ENCODE measurements at regions not wholly inside any gene's neighbourhood (a gene's known extent, or its start where the extent isn't known, plus 50 kb on each side); places are given as distances from the start of the nearest gene placed in this dataset.

DNA sequence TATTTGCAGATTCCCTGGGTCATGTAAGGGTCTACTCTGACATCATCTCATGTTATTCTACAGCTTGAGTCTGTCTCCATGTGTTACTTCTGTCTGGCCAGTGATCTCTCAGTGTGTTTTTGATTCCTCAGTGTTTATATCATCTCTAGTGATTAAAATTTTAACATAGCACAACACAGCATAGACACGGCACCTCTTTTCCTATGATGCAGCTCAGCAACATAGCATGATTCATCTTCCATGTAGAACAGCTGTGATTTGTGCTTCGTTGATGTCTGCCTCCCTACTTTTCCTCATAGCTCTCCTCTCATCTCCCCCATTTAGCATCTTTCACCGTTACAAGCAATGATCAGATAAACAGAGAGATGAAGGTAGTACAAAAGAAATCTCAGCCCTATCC is 163.9 kb upstream of the DPT start:
- Histone ChIP-seq H3K4me3 (replicated peaks; ENCODE audit: insufficient read depth, low read length) (no peak overlapping the region), H3K27ac (replicated peaks) (no peak overlapping the region), H3K27me3 (ENCODE audit: insufficient read depth, poor library complexity, severe bottlenecking) (peaks cover 4% of the 10 kb centered on the region)
- no peak for DNase-seq (ENCODE audit: low read depth in 1 of 2, low spot score in 1 of 2)
- TF ChIP-seq GABPA (IDR thresholded peaks at IDR 0.05; ENCODE audit: low read depth) (no peak), SPI1 (IDR thresholded peaks at IDR 0.05; ENCODE audit: borderline replicate concordance, low read depth) (no peak)

DNA sequence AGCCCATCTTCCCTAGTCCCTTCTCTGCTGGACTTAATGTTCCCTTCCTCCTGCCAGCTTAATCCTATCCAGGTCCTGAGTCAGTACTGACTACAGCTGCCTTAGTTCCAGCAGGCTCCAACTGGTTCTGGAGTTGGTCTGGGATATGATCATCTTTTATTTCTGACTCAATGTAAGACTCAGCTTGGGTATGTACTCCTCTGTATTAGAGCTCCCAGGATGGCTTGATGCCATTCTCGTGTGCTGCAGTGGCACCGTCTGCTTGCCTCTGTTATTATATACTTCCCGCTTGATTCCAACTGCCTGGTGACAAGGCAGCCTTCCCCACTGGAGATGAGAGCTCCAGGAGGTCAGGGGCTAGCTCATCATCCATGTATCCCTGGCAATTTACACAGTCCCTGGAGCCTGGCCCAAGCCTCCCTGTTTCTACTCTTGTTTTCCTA is 164.4 kb upstream of the DPT start:
- TF ChIP-seq SPI1 (IDR thresholded peaks at IDR 0.05; ENCODE audit: borderline replicate concordance, low read depth), result no peak
- no peak for TF ChIP-seq POLR2AphosphoS5 (IDR thresholded peaks at IDR 0.05; ENCODE audit: low read depth)
- TF ChIP-seq, protein P1, sequence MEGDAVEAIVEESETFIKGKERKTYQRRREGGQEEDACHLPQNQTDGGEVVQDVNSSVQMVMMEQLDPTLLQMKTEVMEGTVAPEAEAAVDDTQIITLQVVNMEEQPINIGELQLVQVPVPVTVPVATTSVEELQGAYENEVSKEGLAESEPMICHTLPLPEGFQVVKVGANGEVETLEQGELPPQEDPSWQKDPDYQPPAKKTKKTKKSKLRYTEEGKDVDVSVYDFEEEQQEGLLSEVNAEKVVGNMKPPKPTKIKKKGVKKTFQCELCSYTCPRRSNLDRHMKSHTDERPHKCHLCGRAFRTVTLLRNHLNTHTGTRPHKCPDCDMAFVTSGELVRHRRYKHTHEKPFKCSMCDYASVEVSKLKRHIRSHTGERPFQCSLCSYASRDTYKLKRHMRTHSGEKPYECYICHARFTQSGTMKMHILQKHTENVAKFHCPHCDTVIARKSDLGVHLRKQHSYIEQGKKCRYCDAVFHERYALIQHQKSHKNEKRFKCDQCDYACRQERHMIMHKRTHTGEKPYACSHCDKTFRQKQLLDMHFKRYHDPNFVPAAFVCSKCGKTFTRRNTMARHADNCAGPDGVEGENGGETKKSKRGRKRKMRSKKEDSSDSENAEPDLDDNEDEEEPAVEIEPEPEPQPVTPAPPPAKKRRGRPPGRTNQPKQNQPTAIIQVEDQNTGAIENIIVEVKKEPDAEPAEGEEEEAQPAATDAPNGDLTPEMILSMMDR (IDR thresholded peaks at IDR 0.05; ENCODE audit: insufficient read depth, low read length), result no peak
- TF ChIP-seq GABPA (IDR thresholded peaks at IDR 0.05; ENCODE audit: low read depth), result no peak
- TF ChIP-seq, protein P2, sequence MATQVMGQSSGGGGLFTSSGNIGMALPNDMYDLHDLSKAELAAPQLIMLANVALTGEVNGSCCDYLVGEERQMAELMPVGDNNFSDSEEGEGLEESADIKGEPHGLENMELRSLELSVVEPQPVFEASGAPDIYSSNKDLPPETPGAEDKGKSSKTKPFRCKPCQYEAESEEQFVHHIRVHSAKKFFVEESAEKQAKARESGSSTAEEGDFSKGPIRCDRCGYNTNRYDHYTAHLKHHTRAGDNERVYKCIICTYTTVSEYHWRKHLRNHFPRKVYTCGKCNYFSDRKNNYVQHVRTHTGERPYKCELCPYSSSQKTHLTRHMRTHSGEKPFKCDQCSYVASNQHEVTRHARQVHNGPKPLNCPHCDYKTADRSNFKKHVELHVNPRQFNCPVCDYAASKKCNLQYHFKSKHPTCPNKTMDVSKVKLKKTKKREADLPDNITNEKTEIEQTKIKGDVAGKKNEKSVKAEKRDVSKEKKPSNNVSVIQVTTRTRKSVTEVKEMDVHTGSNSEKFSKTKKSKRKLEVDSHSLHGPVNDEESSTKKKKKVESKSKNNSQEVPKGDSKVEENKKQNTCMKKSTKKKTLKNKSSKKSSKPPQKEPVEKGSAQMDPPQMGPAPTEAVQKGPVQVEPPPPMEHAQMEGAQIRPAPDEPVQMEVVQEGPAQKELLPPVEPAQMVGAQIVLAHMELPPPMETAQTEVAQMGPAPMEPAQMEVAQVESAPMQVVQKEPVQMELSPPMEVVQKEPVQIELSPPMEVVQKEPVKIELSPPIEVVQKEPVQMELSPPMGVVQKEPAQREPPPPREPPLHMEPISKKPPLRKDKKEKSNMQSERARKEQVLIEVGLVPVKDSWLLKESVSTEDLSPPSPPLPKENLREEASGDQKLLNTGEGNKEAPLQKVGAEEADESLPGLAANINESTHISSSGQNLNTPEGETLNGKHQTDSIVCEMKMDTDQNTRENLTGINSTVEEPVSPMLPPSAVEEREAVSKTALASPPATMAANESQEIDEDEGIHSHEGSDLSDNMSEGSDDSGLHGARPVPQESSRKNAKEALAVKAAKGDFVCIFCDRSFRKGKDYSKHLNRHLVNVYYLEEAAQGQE (IDR thresholded peaks at IDR 0.05; ENCODE audit: insufficient replicate concordance, low read depth), result no peak
- H3K4me3 ChIP-seq (replicated peaks; ENCODE audit: insufficient read depth, low read length), result no peak overlapping the region
- H3K27me3 ChIP-seq (ENCODE audit: insufficient read depth, poor library complexity, severe bottlenecking), result peaks cover 4% of the 10 kb centered on the region
- DNase-seq (ENCODE audit: low read depth in 1 of 2, low spot score in 1 of 2), result no peak
- no peak overlapping the region for H3K27ac ChIP-seq (replicated peaks)

DNA sequence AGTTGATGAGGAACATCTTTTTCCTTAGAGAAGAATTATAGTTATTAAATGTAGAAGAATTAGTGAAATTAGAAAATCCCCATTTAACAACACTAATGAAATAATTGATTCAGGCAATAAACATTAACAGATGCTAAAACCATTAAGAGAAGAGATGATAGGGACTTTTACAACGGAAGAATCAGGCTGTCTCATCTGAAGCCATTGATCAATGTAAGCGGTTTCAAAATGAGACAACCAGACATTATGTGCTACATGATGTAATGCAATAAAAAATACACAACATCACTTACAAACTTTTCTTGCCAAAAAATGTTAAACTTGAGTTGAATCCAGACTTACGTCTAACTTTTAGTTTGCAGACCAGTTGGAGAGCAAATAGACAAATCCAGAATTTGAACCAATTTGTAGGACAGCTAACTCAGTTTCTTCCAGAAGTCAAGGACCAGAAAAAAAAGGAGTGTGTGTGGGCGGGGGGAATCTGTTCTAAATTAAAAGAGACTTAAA is 165.4 kb upstream of the DPT start:
- Histone ChIP-seq H3K27me3 (ENCODE audit: insufficient read depth, poor library complexity, severe bottlenecking) (peaks cover 4% of the 10 kb centered on the region), H3K27ac (replicated peaks) (no peak overlapping the region), H3K4me3 (replicated peaks; ENCODE audit: insufficient read depth, low read length) (no peak overlapping the region)
- TF ChIP-seq, protein P2 (IDR thresholded peaks at IDR 0.05; ENCODE audit: insufficient replicate concordance, low read depth), result no peak
- TF ChIP-seq GABPA (IDR thresholded peaks at IDR 0.05; ENCODE audit: low read depth) (no peak), POLR2AphosphoS5 (IDR thresholded peaks at IDR 0.05; ENCODE audit: low read depth) (no peak), SPI1 (IDR thresholded peaks at IDR 0.05; ENCODE audit: borderline replicate concordance, low read depth) (no peak)
- TF ChIP-seq, protein P1 (IDR thresholded peaks at IDR 0.05; ENCODE audit: insufficient read depth, low read length), result no peak
- DNase-seq (ENCODE audit: low read depth in 1 of 2, low spot score in 1 of 2), result no peak

DNA sequence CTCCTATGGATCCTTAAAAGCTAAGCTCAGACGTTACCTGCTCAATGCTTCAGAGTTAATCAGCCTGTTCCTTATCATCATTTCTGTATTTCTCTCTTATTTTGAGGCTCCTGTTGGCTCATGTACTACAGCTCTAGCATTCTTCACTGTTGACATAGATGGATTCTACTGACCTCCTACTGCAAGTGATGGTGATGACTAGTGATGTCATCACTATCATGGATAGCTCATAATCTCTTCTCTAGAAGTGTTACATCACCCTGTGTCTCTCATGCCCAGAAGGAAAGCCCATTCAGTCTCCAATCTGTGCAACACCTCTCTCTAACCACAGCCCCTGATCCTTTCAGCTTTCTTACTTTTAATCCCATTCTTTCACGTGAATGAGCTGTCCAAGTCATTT is 168.2 kb upstream of the DPT start:
- peaks cover 4% of the 10 kb centered on the region for H3K27me3 ChIP-seq (ENCODE audit: insufficient read depth, poor library complexity, severe bottlenecking)
- H3K4me3 ChIP-seq (replicated peaks; ENCODE audit: insufficient read depth, low read length), result no peak overlapping the region
- TF ChIP-seq SPI1 (IDR thresholded peaks at IDR 0.05; ENCODE audit: borderline replicate concordance, low read depth), result no peak
- TF ChIP-seq, protein P2 (IDR thresholded peaks at IDR 0.05; ENCODE audit: insufficient replicate concordance, low read depth), result no peak
- TF ChIP-seq POLR2AphosphoS5 (IDR thresholded peaks at IDR 0.05; ENCODE audit: low read depth), result no peak
- H3K27ac ChIP-seq (replicated peaks), result no peak overlapping the region
- no peak for DNase-seq (ENCODE audit: low read depth in 1 of 2, low spot score in 1 of 2)
